ENCODE measurements at regions not wholly inside any gene's neighbourhood (a gene's known extent, or its start where the extent isn't known, plus 50 kb on each side); places are given as distances from the start of the nearest gene placed in this dataset.
A peak's percentile ranks its signal among the peaks of the same experiment; 100 is the strongest.

DNA sequence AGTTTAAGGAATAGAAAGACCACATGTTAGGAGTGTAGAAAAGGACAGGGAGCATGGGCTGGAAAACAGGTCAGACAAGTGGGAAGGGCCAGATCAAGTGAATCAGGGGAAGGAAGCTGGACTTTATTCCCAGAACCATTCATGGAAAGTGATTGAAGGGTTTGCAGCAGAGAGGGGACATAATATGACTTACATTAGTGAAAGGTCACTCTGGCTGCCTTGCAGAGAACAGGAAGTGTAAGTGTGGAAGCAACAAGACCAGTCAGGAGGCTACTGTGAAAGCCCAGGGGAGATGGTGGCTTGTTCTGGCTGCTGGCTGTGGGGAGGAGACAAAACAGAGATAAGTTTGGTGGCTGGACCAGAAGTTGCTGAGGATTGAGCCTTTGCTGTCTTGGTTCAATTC, 69.1 kb downstream of the VCPKMT start:
- TF ChIP-seq SPI1 (IDR thresholded peaks at IDR 0.05; ENCODE audit: borderline replicate concordance, low read depth) = peak; percentile 45; the same call in 1 of the 2 replicates
- no peak for TF ChIP-seq POLR2AphosphoS5 (IDR thresholded peaks at IDR 0.05; ENCODE audit: low read depth)
- Histone ChIP-seq H3K27ac (replicated peaks) (no peak overlapping the region), H3K27me3 (ENCODE audit: insufficient read depth, poor library complexity, severe bottlenecking) (no peaks in the 10 kb centered on the region), H3K4me3 (replicated peaks; ENCODE audit: insufficient read depth, low read length) (no peak overlapping the region)
- peak in 1 of 2 experiments; percentile 46 for DNase-seq (ENCODE audit: low read depth in 1 of 2, low spot score in 1 of 2)

GRCh38 chr14:50049093-50049492, 67.3 kb downstream of the VCPKMT start:
- H3K4me3 ChIP-seq (replicated peaks; ENCODE audit: insufficient read depth, low read length) = no peak overlapping the region
- no peak for TF ChIP-seq POLR2AphosphoS5 (IDR thresholded peaks at IDR 0.05; ENCODE audit: low read depth)
- TF ChIP-seq, protein P1, sequence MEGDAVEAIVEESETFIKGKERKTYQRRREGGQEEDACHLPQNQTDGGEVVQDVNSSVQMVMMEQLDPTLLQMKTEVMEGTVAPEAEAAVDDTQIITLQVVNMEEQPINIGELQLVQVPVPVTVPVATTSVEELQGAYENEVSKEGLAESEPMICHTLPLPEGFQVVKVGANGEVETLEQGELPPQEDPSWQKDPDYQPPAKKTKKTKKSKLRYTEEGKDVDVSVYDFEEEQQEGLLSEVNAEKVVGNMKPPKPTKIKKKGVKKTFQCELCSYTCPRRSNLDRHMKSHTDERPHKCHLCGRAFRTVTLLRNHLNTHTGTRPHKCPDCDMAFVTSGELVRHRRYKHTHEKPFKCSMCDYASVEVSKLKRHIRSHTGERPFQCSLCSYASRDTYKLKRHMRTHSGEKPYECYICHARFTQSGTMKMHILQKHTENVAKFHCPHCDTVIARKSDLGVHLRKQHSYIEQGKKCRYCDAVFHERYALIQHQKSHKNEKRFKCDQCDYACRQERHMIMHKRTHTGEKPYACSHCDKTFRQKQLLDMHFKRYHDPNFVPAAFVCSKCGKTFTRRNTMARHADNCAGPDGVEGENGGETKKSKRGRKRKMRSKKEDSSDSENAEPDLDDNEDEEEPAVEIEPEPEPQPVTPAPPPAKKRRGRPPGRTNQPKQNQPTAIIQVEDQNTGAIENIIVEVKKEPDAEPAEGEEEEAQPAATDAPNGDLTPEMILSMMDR (IDR thresholded peaks at IDR 0.05; ENCODE audit: insufficient read depth, low read length) = no peak
- TF ChIP-seq GABPA (IDR thresholded peaks at IDR 0.05; ENCODE audit: low read depth) = no peak
- no peak for TF ChIP-seq REST (IDR thresholded peaks at IDR 0.05; ENCODE audit: insufficient replicate concordance, low read depth)
- TF ChIP-seq SPI1 (IDR thresholded peaks at IDR 0.05; ENCODE audit: borderline replicate concordance, low read depth) = no peak
- no peaks in the 10 kb centered on the region for H3K27me3 ChIP-seq (ENCODE audit: insufficient read depth, poor library complexity, severe bottlenecking)
- H3K27ac ChIP-seq (replicated peaks) = no peak overlapping the region
- DNase-seq (ENCODE audit: low read depth in 1 of 2, low spot score in 1 of 2) = no peak

DNA sequence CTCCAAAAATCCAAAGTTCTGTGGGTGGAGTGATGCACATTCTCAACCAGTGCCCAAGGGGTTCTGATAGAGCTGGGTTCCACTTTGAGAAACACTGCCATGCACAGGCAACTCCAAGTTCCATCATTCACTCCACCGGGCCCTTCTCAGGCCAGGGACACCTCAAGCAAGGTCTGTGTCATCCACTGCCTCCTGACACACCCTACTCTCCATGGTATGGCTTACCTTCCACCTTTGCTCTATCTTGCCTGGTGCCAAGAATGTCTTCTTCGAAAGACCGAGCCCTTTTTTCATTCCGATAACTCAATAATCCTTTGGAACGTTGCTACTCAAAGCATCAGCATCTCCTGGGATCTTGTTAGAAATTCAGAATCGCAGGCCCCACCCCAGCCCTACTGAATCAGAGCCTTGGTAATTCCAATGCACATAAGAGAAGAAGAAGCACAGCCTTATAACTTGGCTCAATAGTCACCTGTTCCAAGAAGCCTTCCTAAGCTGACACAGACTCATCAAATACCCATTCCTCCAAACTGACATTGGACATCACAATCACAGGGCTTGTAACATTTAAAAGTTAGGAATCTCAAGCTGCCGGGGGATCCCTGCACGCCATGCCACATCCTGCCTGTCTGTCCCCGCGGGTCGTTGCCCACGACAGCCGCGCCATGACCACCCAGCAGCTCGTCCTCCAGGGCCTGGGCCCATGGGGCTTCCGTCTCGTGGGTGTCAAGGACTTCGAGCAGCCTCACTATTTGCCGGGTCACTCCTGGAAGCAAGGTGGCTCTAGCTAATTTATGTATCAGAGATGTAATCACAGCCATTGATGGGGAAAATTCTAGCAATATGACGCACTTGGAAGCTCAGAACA, 66.4 kb downstream of the VCPKMT start:
- H3K27ac ChIP-seq (replicated peaks) = no peak overlapping the region
- H3K27me3 ChIP-seq (ENCODE audit: insufficient read depth, poor library complexity, severe bottlenecking) = no peaks in the 10 kb centered on the region
- no peak overlapping the region for H3K4me3 ChIP-seq (replicated peaks; ENCODE audit: insufficient read depth, low read length)
- TF ChIP-seq SPI1 (IDR thresholded peaks at IDR 0.05; ENCODE audit: borderline replicate concordance, low read depth) = no peak
- no peak for TF ChIP-seq GABPA (IDR thresholded peaks at IDR 0.05; ENCODE audit: low read depth)
- TF ChIP-seq, protein P1 (IDR thresholded peaks at IDR 0.05; ENCODE audit: insufficient read depth, low read length) = no peak
- TF ChIP-seq POLR2AphosphoS5 (IDR thresholded peaks at IDR 0.05; ENCODE audit: low read depth) = no peak
- TF ChIP-seq REST (IDR thresholded peaks at IDR 0.05; ENCODE audit: insufficient replicate concordance, low read depth) = no peak
- no peak for DNase-seq (ENCODE audit: low read depth in 1 of 2, low spot score in 1 of 2)

DNA sequence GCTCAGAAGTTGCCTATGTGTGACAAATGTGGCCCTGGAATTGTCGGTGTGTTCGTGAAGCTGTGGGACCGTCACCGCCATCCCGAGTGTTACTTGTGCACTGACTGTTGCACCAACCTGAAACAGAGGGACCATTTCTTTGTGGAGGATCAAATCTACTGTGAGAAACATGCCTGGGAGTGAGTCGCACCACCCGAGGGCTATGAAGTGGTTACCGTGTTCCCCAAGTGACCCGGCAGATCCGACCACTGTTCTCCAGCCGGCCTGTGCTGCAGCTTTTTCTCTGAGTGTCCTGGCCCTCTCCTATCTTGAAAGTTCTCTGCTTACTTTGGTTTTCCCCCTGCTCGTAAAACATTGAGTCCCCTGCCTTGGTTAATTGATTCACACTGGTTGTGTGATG, 65.3 kb downstream of the VCPKMT start:
- Histone ChIP-seq H3K4me3 (replicated peaks; ENCODE audit: insufficient read depth, low read length) (no peak overlapping the region), H3K27me3 (ENCODE audit: insufficient read depth, poor library complexity, severe bottlenecking) (no peaks in the 10 kb centered on the region), H3K27ac (replicated peaks) (no peak overlapping the region)
- no peak for DNase-seq (ENCODE audit: low read depth in 1 of 2, low spot score in 1 of 2)
- TF ChIP-seq REST (IDR thresholded peaks at IDR 0.05; ENCODE audit: insufficient replicate concordance, low read depth) = no peak
